ENCODE measurements at regions not wholly inside any gene's neighbourhood (a gene's known extent, or its start where the extent isn't known, plus 50 kb on each side); places are given as distances from the start of the nearest gene placed in this dataset.

DNA sequence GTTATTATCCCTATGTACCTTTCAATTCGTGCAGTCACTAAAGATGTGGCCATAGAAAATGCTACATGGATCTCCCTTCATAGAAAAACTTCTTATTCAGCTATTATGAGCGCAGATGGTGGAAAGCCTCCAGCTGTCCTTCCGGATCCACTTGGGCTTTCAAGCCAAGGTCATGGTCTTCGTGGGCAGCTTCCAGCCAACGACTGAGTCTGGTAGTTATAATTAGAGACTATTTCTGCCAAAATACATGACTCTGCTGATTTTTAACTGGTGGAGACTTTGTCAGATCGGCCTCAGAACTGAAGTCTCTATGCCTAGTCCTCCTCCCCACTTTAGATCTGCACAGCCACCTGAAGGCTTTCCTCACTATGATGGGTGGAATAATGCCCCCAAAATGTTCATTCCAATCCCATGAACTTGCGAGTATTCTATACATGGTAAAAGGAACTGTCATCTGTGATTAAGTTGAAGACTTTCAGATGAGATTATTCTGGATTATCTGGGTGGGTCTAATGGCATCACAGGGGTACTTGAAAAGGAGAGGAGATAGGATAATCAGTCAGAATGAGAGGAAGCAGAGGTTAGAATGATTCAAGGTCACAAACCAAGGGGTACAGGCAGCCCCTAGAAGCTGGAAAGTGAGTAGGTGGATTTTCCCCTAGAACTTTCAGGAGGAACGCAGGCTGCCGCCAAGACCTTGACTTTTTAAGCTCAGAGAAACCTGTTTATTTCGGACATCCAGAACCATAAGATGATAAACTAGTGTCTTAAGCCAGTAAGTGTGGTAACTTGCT, 171.1 kb upstream of the CXCL13 start:
- ATAC-seq, result no peak
- ChIA-PET POLR2A (interaction anchor here (1.3 kb wide), 1 partner anchor 13 kb away, joined by 3 read pairs; no protein-coding TSS in a partner anchor), CTCF (interaction anchor here (0.6 to 4.4 kb wide), 23 partner anchors 9 to 202 kb away, joined by 3 to 17 read pairs (median 4); no protein-coding TSS in a partner anchor)
- H3K36me3 Mint-ChIP-seq (ENCODE audit: low read depth), result no peaks in the 10 kb centered on the region
- intact Hi-C loops (cut with micrococcal nuclease), result no loop called here
- H3K4me3 Mint-ChIP-seq, result no peak overlapping the region
- no peaks in the 10 kb centered on the region for H3K9me3 Mint-ChIP-seq
- H3K27ac Mint-ChIP-seq, result no peak overlapping the region
- DNase-seq, result no peak
- peaks cover 11% of the 10 kb centered on the region for H3K4me1 Mint-ChIP-seq (ENCODE audit: low read depth)
- no peaks in the 10 kb centered on the region for H3K27me3 Mint-ChIP-seq
- TF ChIP-seq, protein P1, sequence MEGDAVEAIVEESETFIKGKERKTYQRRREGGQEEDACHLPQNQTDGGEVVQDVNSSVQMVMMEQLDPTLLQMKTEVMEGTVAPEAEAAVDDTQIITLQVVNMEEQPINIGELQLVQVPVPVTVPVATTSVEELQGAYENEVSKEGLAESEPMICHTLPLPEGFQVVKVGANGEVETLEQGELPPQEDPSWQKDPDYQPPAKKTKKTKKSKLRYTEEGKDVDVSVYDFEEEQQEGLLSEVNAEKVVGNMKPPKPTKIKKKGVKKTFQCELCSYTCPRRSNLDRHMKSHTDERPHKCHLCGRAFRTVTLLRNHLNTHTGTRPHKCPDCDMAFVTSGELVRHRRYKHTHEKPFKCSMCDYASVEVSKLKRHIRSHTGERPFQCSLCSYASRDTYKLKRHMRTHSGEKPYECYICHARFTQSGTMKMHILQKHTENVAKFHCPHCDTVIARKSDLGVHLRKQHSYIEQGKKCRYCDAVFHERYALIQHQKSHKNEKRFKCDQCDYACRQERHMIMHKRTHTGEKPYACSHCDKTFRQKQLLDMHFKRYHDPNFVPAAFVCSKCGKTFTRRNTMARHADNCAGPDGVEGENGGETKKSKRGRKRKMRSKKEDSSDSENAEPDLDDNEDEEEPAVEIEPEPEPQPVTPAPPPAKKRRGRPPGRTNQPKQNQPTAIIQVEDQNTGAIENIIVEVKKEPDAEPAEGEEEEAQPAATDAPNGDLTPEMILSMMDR (IDR thresholded peaks at IDR 0.05), result no peak

DNA sequence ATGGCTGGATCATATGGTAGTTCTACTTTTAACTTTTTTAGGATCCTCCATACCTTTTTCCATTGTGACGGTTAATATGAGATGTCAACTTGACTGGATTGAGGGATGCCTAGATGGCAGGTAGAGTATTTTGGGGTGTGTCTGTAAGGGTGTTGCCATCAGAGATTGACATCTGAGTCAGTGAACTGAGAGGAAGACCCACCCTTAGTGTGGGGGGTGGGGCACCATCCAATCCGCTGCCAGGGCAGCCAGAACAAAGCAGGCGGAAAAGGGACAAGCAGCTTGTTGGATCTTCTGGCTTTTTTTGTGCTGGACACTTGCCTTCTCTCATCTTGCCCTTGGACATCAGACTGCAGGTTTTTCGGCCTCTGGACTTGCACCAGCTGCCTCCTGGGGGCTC, 168.5 kb upstream of the CXCL13 start:
- DNase-seq, result no peak
- no peak overlapping the region for H3K27ac Mint-ChIP-seq
- TF ChIP-seq, protein P1 (IDR thresholded peaks at IDR 0.05), result no peak
- intact Hi-C loops (cut with micrococcal nuclease), result no loop called here
- H3K36me3 Mint-ChIP-seq (ENCODE audit: low read depth), result no peaks in the 10 kb centered on the region
- peaks cover 2% of the 10 kb centered on the region for H3K27me3 Mint-ChIP-seq
- ChIA-PET CTCF (interaction anchor here (3.9 kb wide), 1 partner anchor 71 kb away, joined by 15 read pairs; no protein-coding TSS in a partner anchor), POLR2A (no interaction called here)
- no peak overlapping the region for H3K4me3 Mint-ChIP-seq
- peaks cover 11% of the 10 kb centered on the region for H3K4me1 Mint-ChIP-seq (ENCODE audit: low read depth)
- no peaks in the 10 kb centered on the region for H3K9me3 Mint-ChIP-seq
- ATAC-seq, result no peak

DNA sequence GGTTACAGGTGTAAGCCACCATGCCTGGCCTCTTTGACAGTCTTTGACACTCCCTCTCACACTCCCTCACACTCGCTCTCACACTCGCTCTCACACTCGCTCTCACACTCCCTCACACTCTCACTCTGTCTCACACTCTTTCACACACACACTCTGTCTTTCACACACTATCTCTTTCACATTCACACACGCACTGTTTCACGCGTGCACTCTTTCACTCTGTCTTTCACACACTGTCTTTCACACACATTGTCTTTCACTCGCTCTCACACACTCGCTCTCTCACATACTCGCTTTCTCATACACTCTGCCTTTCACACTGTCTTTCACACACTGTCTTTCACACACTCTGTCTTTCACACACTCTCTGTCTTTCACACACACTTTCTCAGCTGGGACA, 167.1 kb upstream of the CXCL13 start:
- H3K4me3 Mint-ChIP-seq, result no peak overlapping the region
- CTCF ChIA-PET, result no interaction called here
- no peaks in the 10 kb centered on the region for H3K36me3 Mint-ChIP-seq (ENCODE audit: low read depth)
- peaks cover 2% of the 10 kb centered on the region for H3K27me3 Mint-ChIP-seq
- no peaks in the 10 kb centered on the region for H3K9me3 Mint-ChIP-seq
- ATAC-seq (no peak), DNase-seq (no peak)
- intact Hi-C loops (cut with micrococcal nuclease), result no loop called here
- no peak overlapping the region for H3K27ac Mint-ChIP-seq
- POLR2A ChIA-PET, result no interaction called here
- TF ChIP-seq, protein P1 (IDR thresholded peaks at IDR 0.05), result no peak
- H3K4me1 Mint-ChIP-seq (ENCODE audit: low read depth), result peaks cover 8% of the 10 kb centered on the region

DNA sequence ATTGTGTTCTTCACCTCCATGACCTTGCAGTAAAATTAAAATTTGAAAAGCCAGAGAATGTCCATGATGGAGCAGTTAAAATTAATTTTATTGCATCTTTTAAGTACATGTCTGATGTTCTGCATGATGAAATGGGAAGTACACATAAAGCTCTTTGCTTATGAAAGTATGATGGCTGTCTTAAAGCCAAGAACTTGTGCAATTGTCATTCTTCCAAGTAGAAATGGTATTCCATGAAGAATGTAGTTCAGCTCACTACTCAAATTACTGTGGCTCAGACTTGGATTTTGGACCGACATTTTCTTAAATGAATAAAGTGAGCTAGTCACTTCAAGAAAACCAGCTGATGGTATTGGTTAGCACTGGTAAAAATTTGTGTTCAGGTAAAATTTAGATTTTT, 161.7 kb upstream of the CXCL13 start:
- ChIA-PET CTCF (interaction anchor here (0.6 to 2.2 kb wide), 5 partner anchors 10 to 204 kb away, joined by 3 to 6 read pairs (median 4); no protein-coding TSS in a partner anchor), POLR2A (no interaction called here)
- intact Hi-C loops (cut with micrococcal nuclease), result no loop called here

DNA sequence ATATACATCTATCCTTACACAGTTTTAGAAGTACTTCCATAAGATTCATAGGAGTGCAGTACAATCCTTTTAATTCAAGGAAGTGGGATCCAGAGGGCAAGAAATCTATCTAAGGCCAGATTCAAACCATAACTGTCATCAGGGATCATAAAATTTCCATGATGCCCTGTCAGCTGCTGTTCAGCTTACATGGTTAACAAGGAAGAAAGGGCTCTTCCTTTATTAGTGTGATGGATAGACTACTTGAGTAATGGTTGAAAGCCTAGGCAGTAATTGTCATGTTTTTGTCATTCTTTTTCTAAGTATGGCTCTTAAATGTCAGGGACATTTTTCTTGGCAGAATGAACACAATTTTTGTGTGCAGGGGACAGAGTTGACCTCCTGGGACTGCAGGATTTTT, 159.8 kb upstream of the CXCL13 start:
- POLR2A ChIA-PET, result no interaction called here
- intact Hi-C loops (cut with micrococcal nuclease), result no loop called here
- H3K4me3 Mint-ChIP-seq, result no peak overlapping the region
- CTCF ChIA-PET, result interaction anchor here (1.7 to 2.4 kb wide), 2 partner anchors 13 to 156 kb away, joined by 4 to 9 read pairs; no protein-coding TSS in a partner anchor
- ATAC-seq (no peak), DNase-seq (no peak)
- H3K36me3 Mint-ChIP-seq (ENCODE audit: low read depth), result no peaks in the 10 kb centered on the region
- H3K4me1 Mint-ChIP-seq (ENCODE audit: low read depth), result no peaks in the 10 kb centered on the region
- H3K9me3 Mint-ChIP-seq, result no peaks in the 10 kb centered on the region
- peaks cover 3% of the 10 kb centered on the region for H3K27me3 Mint-ChIP-seq
- TF ChIP-seq, protein P1 (IDR thresholded peaks at IDR 0.05), result no peak
- no peak overlapping the region for H3K27ac Mint-ChIP-seq

More for the DNA sequence above, 161.7 kb upstream of the CXCL13 start:
- TF ChIP-seq, protein P1 (IDR thresholded peaks at IDR 0.05), result no peak
- Mint-ChIP-seq H3K4me3 (no peak overlapping the region), H3K27ac (no peak overlapping the region), H3K9me3 (no peaks in the 10 kb centered on the region), H3K36me3 (ENCODE audit: low read depth) (no peaks in the 10 kb centered on the region), H3K4me1 (ENCODE audit: low read depth) (no peaks in the 10 kb centered on the region), H3K27me3 (peaks cover 2% of the 10 kb centered on the region)
- DNase-seq (no peak), ATAC-seq (no peak)

Data from activated CD8-positive, alpha-beta T cell treated with anti-CD3 and anti-CD28 coated beads for 36 hours (primary cell).